ENCODE measurements at regions not wholly inside any gene's neighbourhood (a gene's known extent, or its start where the extent isn't known, plus 50 kb on each side); places are given as distances from the start of the nearest gene placed in this dataset.

DNA sequence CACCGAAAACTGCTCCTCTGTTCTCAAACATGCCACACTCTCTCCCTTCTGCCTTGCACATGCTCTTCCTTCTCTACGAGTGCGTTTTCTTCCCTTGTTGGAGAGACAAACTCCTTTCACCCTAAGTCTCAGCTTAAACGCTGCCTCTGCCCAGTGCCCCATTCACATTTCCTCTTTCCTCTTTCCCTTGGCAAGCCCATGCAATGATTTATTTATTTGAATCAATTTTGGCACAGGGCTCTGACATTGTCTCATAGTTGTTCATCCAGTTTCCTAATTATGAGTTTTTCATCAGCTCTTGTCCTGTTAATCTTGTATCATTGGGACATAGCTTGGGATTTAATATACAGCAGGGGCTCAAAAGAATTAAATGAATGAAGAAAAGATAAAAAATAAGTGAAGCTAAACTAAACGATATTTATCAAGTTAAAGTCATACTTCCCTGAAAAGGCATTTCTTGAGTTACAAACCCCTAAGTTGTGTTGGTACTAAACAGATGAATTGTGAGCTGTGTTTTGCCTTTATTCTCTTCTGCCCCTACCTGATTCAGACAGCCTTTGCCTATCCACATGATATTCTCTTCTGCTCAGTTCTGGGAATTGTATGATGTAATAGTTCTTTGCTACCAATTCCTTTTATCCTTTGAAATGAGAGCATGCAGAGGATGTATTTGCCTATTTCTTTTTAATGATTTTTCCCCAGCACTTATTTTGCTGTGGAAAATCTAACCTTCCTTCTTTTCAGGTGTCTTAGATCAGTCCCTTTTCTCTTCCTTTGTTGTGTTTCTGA lies 704.4 kb downstream of the UTRN start:
- no peak overlapping the region for H3K4me3 Mint-ChIP-seq
- intact Hi-C loops (cut with micrococcal nuclease) = no loop called here
- ChIA-PET POLR2A (no interaction called here), CTCF (no interaction called here)
- peaks cover 23% of the 10 kb centered on the region for H3K27me3 Mint-ChIP-seq
- no peaks in the 10 kb centered on the region for H3K4me1 Mint-ChIP-seq (ENCODE audit: low read depth)
- peaks cover 8% of the 10 kb centered on the region for H3K9me3 Mint-ChIP-seq
- no peak for DNase-seq
- H3K36me3 Mint-ChIP-seq = no peaks in the 10 kb centered on the region
- H3K27ac Mint-ChIP-seq = no peak overlapping the region

DNA sequence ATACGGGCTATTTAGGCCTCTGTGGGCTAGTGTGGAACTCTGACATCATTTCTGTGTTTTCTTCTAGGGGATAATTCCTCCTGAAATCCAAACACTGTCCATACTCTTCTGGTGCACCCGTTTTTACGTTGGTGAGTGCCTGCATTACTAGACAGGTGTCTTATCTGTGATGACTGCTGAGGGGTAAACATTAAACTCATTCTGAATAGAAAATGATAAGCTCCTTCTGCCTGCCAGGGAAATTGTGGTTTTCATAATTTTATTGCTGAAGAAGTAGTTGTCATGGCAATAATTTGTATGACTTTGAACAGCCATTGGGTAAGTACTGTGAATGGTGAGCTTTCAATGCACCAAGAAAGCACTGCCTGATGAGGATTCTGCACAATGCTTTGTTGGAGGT lies 705.6 kb downstream of the UTRN start:
- ChIA-PET CTCF (no interaction called here), POLR2A (no interaction called here)
- Mint-ChIP-seq H3K4me3 (no peak overlapping the region), H3K9me3 (peaks cover 4% of the 10 kb centered on the region), H3K4me1 (ENCODE audit: low read depth) (no peaks in the 10 kb centered on the region), H3K27ac (no peak overlapping the region), H3K36me3 (no peaks in the 10 kb centered on the region), H3K27me3 (peaks cover 25% of the 10 kb centered on the region)
- intact Hi-C loops (cut with micrococcal nuclease) = no loop called here
- DNase-seq = no peak

DNA sequence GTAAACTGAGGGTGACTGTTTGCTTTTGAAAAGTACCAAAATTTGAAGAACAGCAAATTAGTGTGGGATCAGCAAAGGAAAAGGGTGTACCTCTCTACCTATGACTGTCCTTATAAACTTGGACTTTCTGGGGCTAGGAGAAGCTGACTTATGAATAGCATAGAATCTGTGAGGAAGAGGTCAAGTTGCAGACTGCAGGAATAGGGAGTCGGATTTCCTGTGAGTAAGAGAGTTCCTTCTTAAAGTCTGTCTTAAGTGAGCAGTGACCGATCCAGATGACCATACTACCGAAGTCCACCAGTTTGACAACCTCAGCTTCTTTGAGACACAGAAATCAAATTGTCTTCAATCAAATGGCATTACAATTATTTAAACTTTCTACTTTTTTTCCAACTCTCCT lies 708.7 kb downstream of the UTRN start:
- CTCF ChIA-PET = no interaction called here

DNA sequence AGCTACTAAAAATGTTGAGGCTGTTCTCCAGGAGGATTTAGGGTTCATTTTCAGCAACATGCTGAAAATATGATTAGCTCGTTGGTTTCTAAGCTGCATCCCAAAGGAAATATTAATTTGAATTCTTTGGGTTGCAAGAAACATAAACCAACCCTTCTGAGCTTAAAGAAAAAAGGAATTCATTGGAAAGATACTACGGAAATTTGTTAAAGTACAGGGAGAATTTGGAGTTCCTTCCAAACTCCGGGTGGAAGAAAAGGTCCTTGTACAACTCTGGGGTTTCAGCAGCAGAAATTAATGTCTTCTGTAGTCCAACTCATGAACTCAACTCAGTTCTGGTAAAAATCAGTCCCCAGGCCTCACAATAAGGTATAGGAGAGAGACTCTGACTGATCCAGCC lies 712.9 kb downstream of the UTRN start:
- POLR2A ChIA-PET = no interaction called here
- DNase-seq = no peak
- Mint-ChIP-seq H3K27me3 (peaks cover 15% of the 10 kb centered on the region), H3K27ac (no peak overlapping the region), H3K9me3 (no peaks in the 10 kb centered on the region), H3K36me3 (no peaks in the 10 kb centered on the region), H3K4me3 (no peak overlapping the region), H3K4me1 (ENCODE audit: low read depth) (no peaks in the 10 kb centered on the region)
- CTCF ChIA-PET = no interaction called here
- intact Hi-C loops (cut with micrococcal nuclease) = no loop called here

More for the DNA sequence above, 708.7 kb downstream of the UTRN start:
- Mint-ChIP-seq H3K4me3 (no peak overlapping the region), H3K27me3 (peaks cover 25% of the 10 kb centered on the region), H3K9me3 (no peaks in the 10 kb centered on the region), H3K36me3 (no peaks in the 10 kb centered on the region), H3K4me1 (ENCODE audit: low read depth) (no peaks in the 10 kb centered on the region), H3K27ac (no peak overlapping the region)
- intact Hi-C loops (cut with micrococcal nuclease) = no loop called here
- POLR2A ChIA-PET = no interaction called here
- no peak for DNase-seq

DNA sequence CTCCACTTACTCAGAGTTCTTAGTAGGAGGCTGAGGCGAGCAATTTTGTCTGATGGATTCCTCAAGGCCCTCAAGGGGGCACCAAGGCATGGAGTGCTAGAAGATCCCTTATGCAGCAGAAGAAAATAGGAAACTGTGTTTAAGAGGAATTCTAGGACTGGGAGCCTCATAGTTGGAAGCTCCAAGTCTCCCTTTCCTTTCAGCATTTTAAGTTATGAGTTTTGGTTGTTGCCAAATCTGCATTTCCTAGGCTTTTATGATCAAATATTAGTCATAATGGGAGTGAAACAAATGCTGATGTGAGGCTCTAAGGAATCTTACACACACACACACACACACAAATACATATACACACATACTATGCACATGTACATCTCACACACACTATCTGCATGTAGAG lies 714.0 kb downstream of the UTRN start:
- no peaks in the 10 kb centered on the region for H3K4me1 Mint-ChIP-seq (ENCODE audit: low read depth)
- H3K27ac Mint-ChIP-seq = no peak overlapping the region
- no peak overlapping the region for H3K4me3 Mint-ChIP-seq
- no peak for DNase-seq
- no peaks in the 10 kb centered on the region for H3K36me3 Mint-ChIP-seq
- H3K9me3 Mint-ChIP-seq = no peaks in the 10 kb centered on the region
- peaks cover 14% of the 10 kb centered on the region for H3K27me3 Mint-ChIP-seq
- CTCF ChIA-PET = no interaction called here
- intact Hi-C loops (cut with micrococcal nuclease) = no loop called here
- POLR2A ChIA-PET = no interaction called here

DNA sequence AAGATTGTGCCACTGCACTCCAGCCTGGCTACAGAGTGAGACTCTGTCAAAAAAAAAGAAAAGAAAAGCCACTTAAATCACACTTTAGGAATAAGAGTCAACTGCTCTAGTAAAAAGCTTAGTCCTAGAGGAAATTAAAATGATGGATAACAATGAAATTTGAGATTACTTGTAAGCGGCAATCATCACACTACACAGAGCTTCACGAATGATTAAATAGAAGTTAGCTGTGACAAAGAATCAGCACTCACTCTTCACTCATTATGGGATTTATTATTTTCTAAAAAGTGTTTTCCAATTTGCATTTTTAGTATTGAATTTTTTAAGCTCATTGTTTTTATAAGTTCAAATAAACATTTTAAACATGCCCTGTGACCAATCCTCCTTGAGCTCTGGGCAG lies 718.0 kb downstream of the UTRN start:
- POLR2A ChIA-PET = no interaction called here
- CTCF ChIA-PET = interaction anchor here (0.7 kb wide), 1 partner anchor 508 kb away, joined by 4 read pairs; no protein-coding TSS in a partner anchor
- no peak for DNase-seq
- Mint-ChIP-seq H3K9me3 (no peaks in the 10 kb centered on the region), H3K27me3 (peaks cover 12% of the 10 kb centered on the region), H3K4me1 (ENCODE audit: low read depth) (no peaks in the 10 kb centered on the region), H3K36me3 (no peaks in the 10 kb centered on the region), H3K4me3 (no peak overlapping the region), H3K27ac (no peak overlapping the region)
- intact Hi-C loops (cut with micrococcal nuclease) = no loop called here

DNA sequence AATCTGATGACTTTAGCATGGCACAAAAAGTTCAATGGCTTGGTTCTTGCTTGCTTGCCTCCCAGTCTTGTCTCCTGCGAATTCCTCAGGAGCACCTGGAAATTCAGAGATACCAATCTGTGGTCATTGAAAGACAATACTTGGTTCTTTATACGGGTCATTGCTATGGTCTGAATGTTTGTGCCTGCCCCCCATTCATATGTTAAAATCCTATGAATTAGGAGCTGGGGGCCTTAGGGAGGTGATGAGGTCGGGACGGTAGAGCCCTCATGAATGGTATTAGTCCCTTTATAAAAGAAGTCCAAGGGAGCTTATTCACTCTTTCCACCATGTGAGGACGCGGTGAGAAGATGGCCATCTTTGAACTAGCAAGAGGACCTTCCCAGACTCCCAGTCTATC lies 721.8 kb downstream of the UTRN start:
- ChIA-PET CTCF (no interaction called here), POLR2A (no interaction called here)
- DNase-seq = no peak
- Mint-ChIP-seq H3K36me3 (no peaks in the 10 kb centered on the region), H3K27me3 (peaks cover 13% of the 10 kb centered on the region), H3K9me3 (no peaks in the 10 kb centered on the region), H3K27ac (no peak overlapping the region), H3K4me1 (ENCODE audit: low read depth) (no peaks in the 10 kb centered on the region), H3K4me3 (no peak overlapping the region)
- intact Hi-C loops (cut with micrococcal nuclease) = no loop called here

DNA sequence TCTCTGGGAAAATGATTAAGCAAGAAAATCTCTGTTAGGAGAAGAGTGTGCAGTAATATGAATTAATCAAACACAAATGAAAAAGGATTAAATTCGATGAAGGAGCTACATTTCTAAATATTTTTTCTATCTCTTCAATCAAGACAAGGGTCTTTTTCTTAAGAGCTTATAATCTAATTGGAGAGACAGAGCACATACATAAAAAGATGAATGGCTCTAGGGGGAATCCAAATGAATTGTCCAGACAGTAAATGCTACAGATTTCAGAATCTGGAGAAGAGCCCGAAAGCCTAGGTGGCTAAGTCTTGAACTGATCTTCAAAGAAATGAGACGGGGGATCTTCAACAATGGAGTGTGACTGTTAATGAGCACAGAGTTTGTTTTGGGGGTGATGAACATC lies 723.6 kb downstream of the UTRN start:
- intact Hi-C loops (cut with micrococcal nuclease) = no loop called here
- ChIA-PET CTCF (interaction anchor here (0.7 kb wide), 1 partner anchor 1265 kb away, joined by 3 read pairs; no protein-coding TSS in a partner anchor), POLR2A (no interaction called here)
- H3K27me3 Mint-ChIP-seq = peaks cover 14% of the 10 kb centered on the region
- no peaks in the 10 kb centered on the region for H3K4me1 Mint-ChIP-seq (ENCODE audit: low read depth)
- no peak for DNase-seq
- H3K4me3 Mint-ChIP-seq = no peak overlapping the region
- no peaks in the 10 kb centered on the region for H3K36me3 Mint-ChIP-seq
- H3K9me3 Mint-ChIP-seq = no peaks in the 10 kb centered on the region
- H3K27ac Mint-ChIP-seq = no peak overlapping the region

DNA sequence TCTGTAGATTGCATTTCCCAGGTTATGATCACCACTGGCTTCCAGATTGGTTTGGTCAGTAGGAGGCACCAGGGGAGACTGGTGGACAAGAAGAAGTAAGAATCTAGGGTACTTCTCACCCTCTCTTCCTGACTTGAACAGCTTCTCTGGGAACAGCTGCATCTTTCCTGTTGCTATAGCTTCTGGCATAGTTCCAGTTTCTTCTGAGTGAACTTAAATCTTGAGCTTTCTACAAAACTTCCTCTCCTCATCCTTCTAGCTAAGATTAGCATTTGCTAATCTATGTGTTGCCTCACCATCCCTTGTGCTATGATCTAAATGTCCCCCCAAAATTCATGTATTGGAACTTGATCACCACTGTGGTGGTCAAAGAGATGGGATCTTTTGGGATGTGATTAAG lies 724.6 kb downstream of the UTRN start:
- Mint-ChIP-seq H3K27ac (no peak overlapping the region), H3K4me1 (ENCODE audit: low read depth) (no peaks in the 10 kb centered on the region), H3K9me3 (no peaks in the 10 kb centered on the region), H3K27me3 (peaks cover 12% of the 10 kb centered on the region), H3K36me3 (no peaks in the 10 kb centered on the region), H3K4me3 (no peak overlapping the region)
- intact Hi-C loops (cut with micrococcal nuclease) = loop anchor here (10.0 kb wide), 2 partner anchors 205 to 665 kb away; no protein-coding TSS in a partner anchor
- ChIA-PET CTCF (no interaction called here), POLR2A (no interaction called here)
- no peak for DNase-seq

DNA sequence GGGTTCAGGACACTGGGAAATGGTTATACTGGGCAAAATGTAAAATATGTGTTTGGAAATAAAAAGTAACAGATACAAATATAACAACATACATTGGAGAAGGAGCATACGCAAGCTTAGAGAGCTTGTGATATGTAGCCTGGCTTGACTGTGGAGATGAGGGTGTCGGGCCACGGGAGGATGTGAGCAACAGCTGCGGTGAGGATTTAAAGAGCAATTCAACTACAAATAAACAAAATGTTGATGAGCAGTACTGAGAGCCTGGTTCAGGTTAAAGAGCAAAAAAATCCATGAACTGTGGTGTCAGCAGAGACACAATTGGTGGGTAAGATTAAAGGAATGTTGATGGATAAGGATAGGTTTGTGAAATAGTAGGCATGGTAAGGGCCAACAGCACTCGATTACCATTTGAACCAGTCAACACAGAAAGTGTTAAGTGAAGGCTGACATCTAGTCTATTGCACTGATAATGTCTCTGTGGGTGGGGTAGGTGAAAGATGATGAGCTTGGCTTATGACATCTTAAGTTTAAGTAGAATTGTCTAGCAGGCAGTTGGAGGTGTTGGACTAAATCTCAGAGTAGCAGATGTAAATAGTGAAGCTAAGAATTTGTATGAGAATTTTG lies 723.2 kb downstream of the EPM2A start:
- no peak for DNase-seq
- H3K27me3 Mint-ChIP-seq = peaks cover 8% of the 10 kb centered on the region
- intact Hi-C loops (cut with micrococcal nuclease) = loop anchor here (10.0 kb wide), 2 partner anchors 203 to 667 kb away; no protein-coding TSS in a partner anchor
- H3K4me3 Mint-ChIP-seq = no peak overlapping the region
- ChIA-PET CTCF (no interaction called here), POLR2A (no interaction called here)
- peaks cover 8% of the 10 kb centered on the region for H3K4me1 Mint-ChIP-seq (ENCODE audit: low read depth)
- no peak overlapping the region for H3K27ac Mint-ChIP-seq
- no peaks in the 10 kb centered on the region for H3K36me3 Mint-ChIP-seq
- no peaks in the 10 kb centered on the region for H3K9me3 Mint-ChIP-seq

DNA sequence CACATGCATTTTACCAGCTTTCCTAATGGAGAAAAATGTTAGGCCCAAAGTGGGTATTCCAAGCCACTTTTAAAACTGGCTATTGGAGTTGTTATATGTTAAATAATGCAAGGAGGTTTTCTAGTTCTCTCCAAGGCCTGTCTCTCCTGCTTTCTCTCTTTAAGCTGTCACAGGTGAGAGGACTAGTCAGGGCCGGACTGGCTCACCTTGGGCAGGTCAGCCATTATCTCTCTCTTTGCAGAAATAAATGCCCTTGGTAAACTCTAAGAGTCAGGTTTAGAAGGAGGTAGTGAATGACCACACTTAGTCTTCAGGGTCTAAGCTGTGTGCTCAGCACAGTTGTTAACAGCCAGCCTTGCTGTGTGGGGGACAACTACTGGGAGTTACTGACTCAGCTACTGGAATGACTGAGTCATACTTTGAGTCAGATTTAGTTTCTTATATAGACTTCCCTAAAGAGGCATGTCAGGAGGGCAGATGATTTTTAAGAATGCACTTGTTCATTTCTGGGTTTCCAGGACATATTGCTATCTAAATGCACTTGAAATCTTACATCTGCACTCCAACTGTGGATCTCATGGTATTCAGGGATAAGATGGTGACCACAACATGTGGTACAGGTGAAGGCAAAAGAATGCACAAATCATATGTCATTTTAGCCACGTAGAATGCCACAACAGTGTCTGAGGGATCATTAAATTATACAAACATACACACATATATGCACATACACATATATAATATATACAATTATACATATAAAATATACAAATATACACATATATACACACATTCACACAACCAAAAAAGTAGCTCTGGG lies 719.4 kb downstream of the EPM2A start:
- peaks cover 11% of the 10 kb centered on the region for H3K4me1 Mint-ChIP-seq (ENCODE audit: low read depth)

DNA sequence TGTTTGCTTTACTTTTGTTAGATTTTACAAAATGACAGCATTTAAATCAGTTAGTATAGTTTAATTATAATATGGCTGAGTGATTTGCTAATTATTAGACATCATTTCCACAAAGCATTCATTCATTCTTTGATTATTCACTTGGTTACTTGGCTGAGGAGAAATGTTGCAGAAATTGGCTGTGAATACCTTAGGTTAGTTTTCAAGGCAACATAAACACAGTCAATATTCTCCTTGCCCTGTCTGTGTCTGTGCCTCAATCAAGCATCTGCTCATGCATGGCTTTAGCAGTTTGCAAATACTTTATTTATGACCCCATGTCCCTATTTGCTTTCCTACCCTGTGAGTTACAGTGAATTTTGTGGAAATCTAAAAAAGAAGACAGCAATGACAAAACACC lies 718.3 kb downstream of the EPM2A start:
- DNase-seq = no peak
- H3K4me1 Mint-ChIP-seq (ENCODE audit: low read depth) = peaks cover 11% of the 10 kb centered on the region
- no peak overlapping the region for H3K27ac Mint-ChIP-seq
- ChIA-PET POLR2A (no interaction called here), CTCF (no interaction called here)
- no peaks in the 10 kb centered on the region for H3K9me3 Mint-ChIP-seq
- peaks cover 8% of the 10 kb centered on the region for H3K27me3 Mint-ChIP-seq
- intact Hi-C loops (cut with micrococcal nuclease) = loop anchor here (10.0 kb wide), 2 partner anchors 198 to 672 kb away; no protein-coding TSS in a partner anchor
- H3K4me3 Mint-ChIP-seq = no peak overlapping the region
- H3K36me3 Mint-ChIP-seq = no peaks in the 10 kb centered on the region

More for the DNA sequence above, 719.4 kb downstream of the EPM2A start:
- Mint-ChIP-seq H3K27ac (no peak overlapping the region), H3K27me3 (peaks cover 4% of the 10 kb centered on the region), H3K4me3 (no peak overlapping the region), H3K36me3 (no peaks in the 10 kb centered on the region), H3K9me3 (no peaks in the 10 kb centered on the region)
- CTCF ChIA-PET = no interaction called here
- POLR2A ChIA-PET = no interaction called here
- intact Hi-C loops (cut with micrococcal nuclease) = loop anchor here (10.0 kb wide), 2 partner anchors 199 to 671 kb away; no protein-coding TSS in a partner anchor
- DNase-seq = peak; percentile 53

Data from activated CD4-positive, alpha-beta memory T cell treated with anti-CD3 and anti-CD28 coated beads for 36 hours (primary cell).